ENCODE measurements at regions not wholly inside any gene's neighbourhood (a gene's known extent, or its start where the extent isn't known, plus 50 kb on each side); places are given as distances from the start of the nearest gene placed in this dataset.
A peak's percentile ranks its signal among the peaks of the same experiment; 100 is the strongest.

- no peak for DNase-seq (ENCODE audit: low read depth, low spot score)
- in situ Hi-C loops (cut with HindIII; ENCODE audit: low pct_unique_long_range_greater_than_20kb, low sequenced_read_pairs), result no loop called here
These were observed 448.4 kb downstream of the SLC4A3 start for GRCh38 chr2:220075835-220076234.

GRCh38 chr2:220076734-220077133 is 449.3 kb downstream of the SLC4A3 start:
- peak; percentile 2 for DNase-seq (ENCODE audit: low read depth, low spot score)
- in situ Hi-C loops (cut with HindIII; ENCODE audit: low pct_unique_long_range_greater_than_20kb, low sequenced_read_pairs), result no loop called here

GRCh38 chr2:220077488-220077887 is 450.1 kb downstream of the SLC4A3 start:
- peak; percentile 10 for DNase-seq (ENCODE audit: low read depth, low spot score)
- in situ Hi-C loops (cut with HindIII; ENCODE audit: low pct_unique_long_range_greater_than_20kb, low sequenced_read_pairs), result no loop called here

- no peak for DNase-seq (ENCODE audit: low read depth, low spot score)
- in situ Hi-C loops (cut with HindIII; ENCODE audit: low pct_unique_long_range_greater_than_20kb, low sequenced_read_pairs), result no loop called here
These were observed 451.0 kb downstream of the SLC4A3 start for GRCh38 chr2:220078439-220078838.

- DNase-seq (ENCODE audit: low read depth, low spot score), result no peak
- in situ Hi-C loops (cut with HindIII; ENCODE audit: low pct_unique_long_range_greater_than_20kb, low sequenced_read_pairs), result no loop called here
These were observed 452.2 kb downstream of the SLC4A3 start for GRCh38 chr2:220079595-220079994.

- DNase-seq (ENCODE audit: low read depth, low spot score), result no peak
- in situ Hi-C loops (cut with HindIII; ENCODE audit: low pct_unique_long_range_greater_than_20kb, low sequenced_read_pairs), result no loop called here
These were observed 453.7 kb downstream of the SLC4A3 start for GRCh38 chr2:220081171-220081570.

GRCh38 chr2:220090050-220090449 is 462.6 kb downstream of the SLC4A3 start:
- no peak for DNase-seq (ENCODE audit: low read depth, low spot score)
- in situ Hi-C loops (cut with HindIII; ENCODE audit: low pct_unique_long_range_greater_than_20kb, low sequenced_read_pairs), result no loop called here

- in situ Hi-C loops (cut with HindIII; ENCODE audit: low pct_unique_long_range_greater_than_20kb, low sequenced_read_pairs), result no loop called here
- DNase-seq (ENCODE audit: low read depth, low spot score), result no peak
These were observed 469.0 kb downstream of the SLC4A3 start for GRCh38 chr2:220096406-220096805.

- in situ Hi-C loops (cut with HindIII; ENCODE audit: low pct_unique_long_range_greater_than_20kb, low sequenced_read_pairs), result no loop called here
These were observed 474.6 kb downstream of the SLC4A3 start for GRCh38 chr2:220101980-220102379.

GRCh38 chr2:220103596-220103995 is 476.2 kb downstream of the SLC4A3 start:
- in situ Hi-C loops (cut with HindIII; ENCODE audit: low pct_unique_long_range_greater_than_20kb, low sequenced_read_pairs), result no loop called here
- no peak for DNase-seq (ENCODE audit: low read depth, low spot score)

More at GRCh38 chr2:220101980-220102379, 474.6 kb downstream of the SLC4A3 start:
- no peak for DNase-seq (ENCODE audit: low read depth, low spot score)

GRCh38 chr2:220104871-220105351 is 477.5 kb downstream of the SLC4A3 start:
- peak; percentile 44 for DNase-seq (ENCODE audit: low read depth, low spot score)
- in situ Hi-C loops (cut with HindIII; ENCODE audit: low pct_unique_long_range_greater_than_20kb, low sequenced_read_pairs), result no loop called here

GRCh38 chr2:220106065-220106464 is 478.6 kb downstream of the SLC4A3 start:
- in situ Hi-C loops (cut with HindIII; ENCODE audit: low pct_unique_long_range_greater_than_20kb, low sequenced_read_pairs), result no loop called here
- no peak for DNase-seq (ENCODE audit: low read depth, low spot score)

GRCh38 chr2:220107380-220107791 is 480.0 kb downstream of the SLC4A3 start:
- in situ Hi-C loops (cut with HindIII; ENCODE audit: low pct_unique_long_range_greater_than_20kb, low sequenced_read_pairs), result no loop called here
- DNase-seq (ENCODE audit: low read depth, low spot score), result no peak

GRCh38 chr2:220114443-220114842 is 487.0 kb downstream of the SLC4A3 start:
- DNase-seq (ENCODE audit: low read depth, low spot score), result no peak
- in situ Hi-C loops (cut with HindIII; ENCODE audit: low pct_unique_long_range_greater_than_20kb, low sequenced_read_pairs), result no loop called here

GRCh38 chr2:220117025-220117424 is 489.6 kb downstream of the SLC4A3 start:
- in situ Hi-C loops (cut with HindIII; ENCODE audit: low pct_unique_long_range_greater_than_20kb, low sequenced_read_pairs), result no loop called here
- DNase-seq (ENCODE audit: low read depth, low spot score), result no peak

- no peak for DNase-seq (ENCODE audit: low read depth, low spot score)
- in situ Hi-C loops (cut with HindIII; ENCODE audit: low pct_unique_long_range_greater_than_20kb, low sequenced_read_pairs), result no loop called here
These were observed 492.6 kb downstream of the SLC4A3 start for GRCh38 chr2:220120041-220120440.

GRCh38 chr2:220123751-220124150 is 496.3 kb downstream of the SLC4A3 start:
- in situ Hi-C loops (cut with HindIII; ENCODE audit: low pct_unique_long_range_greater_than_20kb, low sequenced_read_pairs), result no loop called here

GRCh38 chr2:220125551-220125950 is 498.1 kb downstream of the SLC4A3 start:
- DNase-seq (ENCODE audit: low read depth, low spot score), result no peak
- in situ Hi-C loops (cut with HindIII; ENCODE audit: low pct_unique_long_range_greater_than_20kb, low sequenced_read_pairs), result no loop called here

More at GRCh38 chr2:220123751-220124150, 496.3 kb downstream of the SLC4A3 start:
- DNase-seq (ENCODE audit: low read depth, low spot score), result no peak

- in situ Hi-C loops (cut with HindIII; ENCODE audit: low pct_unique_long_range_greater_than_20kb, low sequenced_read_pairs), result no loop called here
- DNase-seq (ENCODE audit: low read depth, low spot score), result no peak
These were observed 499.9 kb downstream of the SLC4A3 start for GRCh38 chr2:220127311-220127710.

- in situ Hi-C loops (cut with HindIII; ENCODE audit: low pct_unique_long_range_greater_than_20kb, low sequenced_read_pairs), result no loop called here
- peak; percentile 74 for DNase-seq (ENCODE audit: low read depth, low spot score)
These were observed 500.4 kb downstream of the SLC4A3 start for GRCh38 chr2:220127876-220128275.
